ENCODE measurements at regions not wholly inside any gene's neighbourhood (a gene's known extent, or its start where the extent isn't known, plus 50 kb on each side); places are given as distances from the start of the nearest gene placed in this dataset.

GRCh38 chr5:26205121-26205520, 833.3 kb downstream of the CDH9 start:
- TF ChIP-seq CTCF (IDR thresholded peaks at IDR 0.05; ENCODE audit: poor library complexity) (no peak), EZH2 (IDR thresholded peaks at IDR 0.05; ENCODE audit: borderline replicate concordance) (no peak)

Data from hepatocyte (in vitro differentiated cells).